Activated CD8-positive, alpha-beta T cell treated with anti-CD3 and anti-CD28 coated beads for 36 hours (primary cell): ENCODE measurements at regions not wholly inside any gene's neighbourhood (a gene's known extent, or its start where the extent isn't known, plus 50 kb on each side); places are given as distances from the start of the nearest gene placed in this dataset.

Experiments used
- ATAC-seq: fragments of 200-7000 bp; cut with Tn5 transposase; one replicate; pipeline ENCODE4 v1.10.0; 2021; ENCODE audit warnings: mild to moderate bottlenecking, moderate library complexity
- CTCF ChIA-PET: fragments of 350-600 bp; sonication (Branson Sonifier 250); formaldehyde crosslinking; loops from one replicate; lab custom pipeline; 2021; ENCODE audit warnings: antibody characterized with exemption; lab: Charles Lee
- POLR2A ChIA-PET: fragments of 350-600 bp; sonication (Branson Sonifier 250); formaldehyde crosslinking; loops from one replicate; lab custom pipeline; 2021; ENCODE audit warnings: antibody characterized with exemption; lab: Charles Lee
- DNase-seq: peaks from one replicate; pipeline ENCODE4 v3.0.0-alpha.2; 2020
- H3K27ac Mint-ChIP-seq: one replicate; pipeline ENCODE4 v1.8.0; 2021; ENCODE audit warnings: mild to moderate bottlenecking, mixed read lengths
- H3K27me3 Mint-ChIP-seq: one replicate; pipeline ENCODE4 v1.8.0; 2021; ENCODE audit warnings: mixed read lengths
- H3K36me3 Mint-ChIP-seq: one replicate; pipeline ENCODE4 v1.8.0; 2021; ENCODE audit warnings: low read depth, mixed read lengths
- H3K4me1 Mint-ChIP-seq: one replicate; pipeline ENCODE4 v1.8.0; 2021; ENCODE audit warnings: low read depth, mixed read lengths
- H3K4me3 Mint-ChIP-seq: one replicate; pipeline ENCODE4 v1.8.0; 2021; ENCODE audit warnings: mild to moderate bottlenecking, moderate library complexity, mixed read lengths
- H3K9me3 Mint-ChIP-seq: one replicate; pipeline ENCODE4 v1.8.0; 2021; ENCODE audit warnings: mixed read lengths
- CTCF ChIP-seq: fragments of 200-600 bp; IDR thresholded peaks from one replicate; pipeline ENCODE4 v1.8.0; 2022; ENCODE audit warnings: antibody characterized with exemption, mild to moderate bottlenecking
- intact Hi-C: fragments of 100-400 bp; cut with micrococcal nuclease; formaldehyde crosslinking; loops from one replicate; pipeline ENCODE4 v1.10.0; 2022

GRCh38 chr3:167188592-167188991 lies 191.5 kb downstream of the ZBBX start:
- ChIA-PET POLR2A (no interaction called here), CTCF (no interaction called here)
- H3K27me3 Mint-ChIP-seq = no peaks in the 10 kb centered on the region
- H3K9me3 Mint-ChIP-seq = peaks cover 5% of the 10 kb centered on the region
- ATAC-seq (no peak), DNase-seq (no peak)
- no peak for TF ChIP-seq CTCF
- H3K4me3 Mint-ChIP-seq = no peak overlapping the region
- H3K27ac Mint-ChIP-seq = no peak overlapping the region
- no peaks in the 10 kb centered on the region for H3K36me3 Mint-ChIP-seq
- intact Hi-C loops = no loop called here
- no peaks in the 10 kb centered on the region for H3K4me1 Mint-ChIP-seq

- Mint-ChIP-seq H3K36me3 (no peaks in the 10 kb centered on the region), H3K4me3 (no peak overlapping the region), H3K27ac (no peak overlapping the region), H3K27me3 (no peaks in the 10 kb centered on the region), H3K9me3 (peaks cover 3% of the 10 kb centered on the region), H3K4me1 (no peaks in the 10 kb centered on the region)
- TF ChIP-seq CTCF = no peak
- ChIA-PET POLR2A (no interaction called here), CTCF (no interaction called here)
- no peak for ATAC-seq
- DNase-seq = no peak
- intact Hi-C loops = no loop called here
Measured at GRCh38 chr3:167187221-167187620, 192.9 kb downstream of the ZBBX start.

- no peak for TF ChIP-seq CTCF
- POLR2A ChIA-PET = no interaction called here
- Mint-ChIP-seq H3K27ac (no peak overlapping the region), H3K4me3 (no peak overlapping the region), H3K36me3 (no peaks in the 10 kb centered on the region), H3K9me3 (no peaks in the 10 kb centered on the region), H3K4me1 (no peaks in the 10 kb centered on the region), H3K27me3 (no peaks in the 10 kb centered on the region)
- DNase-seq = no peak
- ATAC-seq = no peak
- intact Hi-C loops = no loop called here
- CTCF ChIA-PET = no interaction called here
Measured at GRCh38 chr3:167184511-167184910, 195.6 kb downstream of the ZBBX start.

- Mint-ChIP-seq H3K9me3 (peaks cover 12% of the 10 kb centered on the region), H3K27ac (no peak overlapping the region), H3K4me1 (no peaks in the 10 kb centered on the region), H3K36me3 (no peaks in the 10 kb centered on the region), H3K27me3 (no peaks in the 10 kb centered on the region), H3K4me3 (no peak overlapping the region)
- ATAC-seq (no peak), DNase-seq (no peak)
- intact Hi-C loops = no loop called here
- CTCF ChIA-PET = no interaction called here
- TF ChIP-seq CTCF = no peak
- POLR2A ChIA-PET = no interaction called here
Measured at GRCh38 chr3:167172377-167172776, 207.7 kb downstream of the ZBBX start.

GRCh38 chr3:167167491-167167890 lies 212.6 kb downstream of the ZBBX start:
- Mint-ChIP-seq H3K4me1 (no peaks in the 10 kb centered on the region), H3K27me3 (no peaks in the 10 kb centered on the region), H3K4me3 (no peak overlapping the region), H3K27ac (no peak overlapping the region), H3K9me3 (no peaks in the 10 kb centered on the region), H3K36me3 (no peaks in the 10 kb centered on the region)
- intact Hi-C loops = no loop called here
- TF ChIP-seq CTCF = no peak
- ChIA-PET POLR2A (no interaction called here), CTCF (no interaction called here)
- no peak for ATAC-seq
- no peak for DNase-seq
